GM19035 (cell line): ENCODE measurements at regions not wholly inside any gene's neighbourhood (a gene's known extent, or its start where the extent isn't known, plus 50 kb on each side); places are given as distances from the start of the nearest gene placed in this dataset.
"Not testable (repeated sequence)": the region's sequence is repeated elsewhere in the genome, so short reads cannot be mapped to it uniquely, and the experiment has no call there.

Source experiments
- ATAC-seq: cut with Tn5 transposase; IDR thresholded peaks from one replicate; pipeline ENCODE4 v1.9.1; 2021; ENCODE audit not compliant: unreplicated experiment

- no peak for ATAC-seq
These were observed 155.1 kb downstream of the TRIB2 start for GRCh38 chr2:12871694-12872315.

GRCh38 chr2:12877761-12878160, 161.0 kb downstream of the TRIB2 start:
- ATAC-seq = no peak

GRCh38 chr2:12879649-12880048, 162.9 kb downstream of the TRIB2 start:
- ATAC-seq = no peak

GRCh38 chr2:12881952-12882351, 165.2 kb downstream of the TRIB2 start:
- no peak for ATAC-seq

- ATAC-seq = no peak
These were observed 165.7 kb downstream of the TRIB2 start for GRCh38 chr2:12882393-12882792.

GRCh38 chr2:12883906-12884305, 167.2 kb downstream of the TRIB2 start:
- ATAC-seq = no peak

GRCh38 chr2:12884713-12885282, 168.1 kb downstream of the TRIB2 start:
- ATAC-seq = no peak

GRCh38 chr2:12890066-12890465, 173.3 kb downstream of the TRIB2 start:
- ATAC-seq = no peak

- no peak for ATAC-seq
These were observed 173.8 kb downstream of the TRIB2 start for GRCh38 chr2:12890481-12890991.

GRCh38 chr2:12895017-12895416, 178.3 kb downstream of the TRIB2 start:
- no peak for ATAC-seq

- ATAC-seq = no peak
These were observed 179.7 kb downstream of the TRIB2 start for GRCh38 chr2:12896318-12896982.

- no peak for ATAC-seq
These were observed 180.4 kb downstream of the TRIB2 start for GRCh38 chr2:12897181-12897580.

GRCh38 chr2:12903272-12903671, 186.5 kb downstream of the TRIB2 start:
- ATAC-seq = no peak

GRCh38 chr2:12910431-12910830, 193.7 kb downstream of the TRIB2 start:
- ATAC-seq = no peak

GRCh38 chr2:12915787-12916186, 199.1 kb downstream of the TRIB2 start:
- ATAC-seq = no peak

GRCh38 chr2:12918138-12918834, 201.6 kb downstream of the TRIB2 start:
- no peak for ATAC-seq

GRCh38 chr2:12918835-12919445, 202.2 kb downstream of the TRIB2 start:
- no peak for ATAC-seq

GRCh38 chr2:12921321-12921720, 204.6 kb downstream of the TRIB2 start:
- ATAC-seq = no peak

GRCh38 chr2:12923907-12924610, 207.3 kb downstream of the TRIB2 start:
- no peak for ATAC-seq

- ATAC-seq = not testable (repeated sequence)
These were observed 209.9 kb downstream of the TRIB2 start for GRCh38 chr2:12926641-12927040.
